Neutrophil (primary cell): ENCODE measurements at regions not wholly inside any gene's neighbourhood (a gene's known extent, or its start where the extent isn't known, plus 50 kb on each side); places are given as distances from the start of the nearest gene placed in this dataset.

Experiments used
- H3K27ac ChIP-seq: fragments of 200-600 bp; sonication (generic); 2 replicates; pipeline ENCODE4 v1.5.1; 2016; ENCODE audit warnings: mild to moderate bottlenecking, moderate library complexity
- H3K27me3 ChIP-seq: fragments of 200-600 bp; sonication (generic); 2 replicates; pipeline ENCODE4 v1.6.0; 2016; ENCODE audit warnings: mild to moderate bottlenecking
- H3K36me3 ChIP-seq: fragments of 200-600 bp; sonication (generic); 2 replicates; pipeline ENCODE4 v1.5.1; 2017
- H3K4me1 ChIP-seq, 2 experiments: fragments of 200-600 bp in 1 of 2; sonication (generic) in 1 of 2; 1 replicate in 1 of 2; 2 replicates in 1 of 2; pipeline versions ENCODE4 v1.5.1 to v1.6.1; 2013 to 2016; ENCODE audit warnings: low read depth in 1 of 2, low read length in 1 of 2, mild to moderate bottlenecking in 1 of 2, moderate library complexity in 1 of 2; ENCODE audit not compliant: control insufficient read depth in 1 of 2, insufficient read depth in 1 of 2
- H3K4me3 ChIP-seq, 2 experiments: fragments of 200-600 bp in 1 of 2; sonication (generic) in 1 of 2; 1 replicate in 1 of 2; 2 replicates in 1 of 2; pipeline ENCODE4 v1.5.1; 2013 to 2016; ENCODE audit warnings: low read depth in 1 of 2, low read length in 1 of 2, mild to moderate bottlenecking in 1 of 2, moderate library complexity in 1 of 2
- H3K9me3 ChIP-seq: fragments of 200-600 bp; sonication (generic); 2 replicates; pipeline ENCODE4 v1.5.1; 2016
- CTCF ChIP-seq: fragments of 200-600 bp; sonication (generic); IDR thresholded peaks from 2 replicates; pipeline ENCODE4 v1.5.1; 2016; ENCODE audit warnings: antibody characterized with exemption

GRCh38 chr7:68756986-68757495 is 841.2 kb upstream of the AUTS2 start:
- no peak for TF ChIP-seq CTCF
- H3K27me3 ChIP-seq, result no peaks in the 10 kb centered on the region
- H3K4me1 ChIP-seq, result no peaks in the 10 kb centered on the region
- H3K27ac ChIP-seq, result no peak overlapping the region
- no peaks in the 10 kb centered on the region for H3K9me3 ChIP-seq
- no peaks in the 10 kb centered on the region for H3K36me3 ChIP-seq
- H3K4me3 ChIP-seq, result no peak overlapping the region

- H3K9me3 ChIP-seq, result no peaks in the 10 kb centered on the region
- no peak for TF ChIP-seq CTCF
- H3K27ac ChIP-seq, result no peak overlapping the region
- no peaks in the 10 kb centered on the region for H3K27me3 ChIP-seq
- no peaks in the 10 kb centered on the region for H3K36me3 ChIP-seq
- no peak overlapping the region for H3K4me3 ChIP-seq
- H3K4me1 ChIP-seq, result no peaks in the 10 kb centered on the region
These were observed 837.7 kb upstream of the AUTS2 start for GRCh38 chr7:68760556-68760955.

GRCh38 chr7:68767462-68767861 is 830.8 kb upstream of the AUTS2 start:
- no peak for TF ChIP-seq CTCF
- Histone ChIP-seq H3K36me3 (no peaks in the 10 kb centered on the region), H3K9me3 (no peaks in the 10 kb centered on the region), H3K27ac (no peak overlapping the region), H3K4me3 (no peak overlapping the region), H3K4me1 (no peaks in the 10 kb centered on the region), H3K27me3 (no peaks in the 10 kb centered on the region)

- no peaks in the 10 kb centered on the region for H3K27me3 ChIP-seq
These were observed 827.6 kb upstream of the AUTS2 start for GRCh38 chr7:68770649-68771048.

GRCh38 chr7:68776326-68776725 is 821.9 kb upstream of the AUTS2 start:
- H3K4me3 ChIP-seq, result no peak overlapping the region
- no peak overlapping the region for H3K27ac ChIP-seq
- no peaks in the 10 kb centered on the region for H3K4me1 ChIP-seq
- no peaks in the 10 kb centered on the region for H3K36me3 ChIP-seq
- H3K9me3 ChIP-seq, result no peaks in the 10 kb centered on the region
- no peaks in the 10 kb centered on the region for H3K27me3 ChIP-seq
- no peak for TF ChIP-seq CTCF

More at GRCh38 chr7:68770649-68771048, 827.6 kb upstream of the AUTS2 start:
- H3K27ac ChIP-seq, result no peak overlapping the region
- H3K9me3 ChIP-seq, result no peaks in the 10 kb centered on the region
- H3K4me1 ChIP-seq, result no peaks in the 10 kb centered on the region
- H3K36me3 ChIP-seq, result no peaks in the 10 kb centered on the region
- no peak for TF ChIP-seq CTCF
- no peak overlapping the region for H3K4me3 ChIP-seq

- Histone ChIP-seq H3K27me3 (no peaks in the 10 kb centered on the region), H3K27ac (no peak overlapping the region), H3K36me3 (no peaks in the 10 kb centered on the region), H3K9me3 (no peaks in the 10 kb centered on the region), H3K4me3 (no peak overlapping the region), H3K4me1 (no peaks in the 10 kb centered on the region)
- no peak for TF ChIP-seq CTCF
These were observed 814.6 kb upstream of the AUTS2 start for GRCh38 chr7:68783684-68784083.
